ENCODE measurements at regions not wholly inside any gene's neighbourhood (a gene's known extent, or its start where the extent isn't known, plus 50 kb on each side); places are given as distances from the start of the nearest gene placed in this dataset.

DNA sequence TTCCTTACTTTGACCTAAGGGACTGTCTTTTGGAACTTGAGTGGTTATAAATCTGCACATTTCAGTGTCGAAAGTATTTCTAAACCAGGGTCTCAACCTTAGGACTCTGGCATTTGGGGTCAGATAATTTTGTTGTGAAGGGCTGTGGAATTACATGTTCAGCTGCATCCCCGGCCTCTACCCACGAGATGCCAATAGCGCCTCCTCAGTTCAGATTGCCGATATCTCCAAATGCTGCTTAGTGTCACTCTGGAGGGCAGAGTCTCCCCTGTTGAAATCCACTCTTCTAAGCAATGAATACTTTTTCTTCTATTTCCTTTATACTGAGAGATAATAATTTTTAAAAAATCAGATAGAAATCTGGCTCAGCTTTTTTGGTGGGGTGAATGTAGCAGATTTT, 379.4 kb upstream of the RGS6 start:
- Mint-ChIP-seq H3K27me3 (ENCODE audit: low read depth, poor library complexity) (peaks cover 2% of the 10 kb centered on the region), H3K27ac (peak overlapping the region; percentile 32), H3K4me1 (peaks cover 47% of the 10 kb centered on the region), H3K4me3 (no peak overlapping the region), H3K36me3 (ENCODE audit: low read depth) (peaks cover 25% of the 10 kb centered on the region), H3K9me3 (peaks cover 9% of the 10 kb centered on the region)
- no peak for DNase-seq
- TF ChIP-seq, protein P1, sequence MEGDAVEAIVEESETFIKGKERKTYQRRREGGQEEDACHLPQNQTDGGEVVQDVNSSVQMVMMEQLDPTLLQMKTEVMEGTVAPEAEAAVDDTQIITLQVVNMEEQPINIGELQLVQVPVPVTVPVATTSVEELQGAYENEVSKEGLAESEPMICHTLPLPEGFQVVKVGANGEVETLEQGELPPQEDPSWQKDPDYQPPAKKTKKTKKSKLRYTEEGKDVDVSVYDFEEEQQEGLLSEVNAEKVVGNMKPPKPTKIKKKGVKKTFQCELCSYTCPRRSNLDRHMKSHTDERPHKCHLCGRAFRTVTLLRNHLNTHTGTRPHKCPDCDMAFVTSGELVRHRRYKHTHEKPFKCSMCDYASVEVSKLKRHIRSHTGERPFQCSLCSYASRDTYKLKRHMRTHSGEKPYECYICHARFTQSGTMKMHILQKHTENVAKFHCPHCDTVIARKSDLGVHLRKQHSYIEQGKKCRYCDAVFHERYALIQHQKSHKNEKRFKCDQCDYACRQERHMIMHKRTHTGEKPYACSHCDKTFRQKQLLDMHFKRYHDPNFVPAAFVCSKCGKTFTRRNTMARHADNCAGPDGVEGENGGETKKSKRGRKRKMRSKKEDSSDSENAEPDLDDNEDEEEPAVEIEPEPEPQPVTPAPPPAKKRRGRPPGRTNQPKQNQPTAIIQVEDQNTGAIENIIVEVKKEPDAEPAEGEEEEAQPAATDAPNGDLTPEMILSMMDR (IDR thresholded peaks at IDR 0.05) = no peak

DNA sequence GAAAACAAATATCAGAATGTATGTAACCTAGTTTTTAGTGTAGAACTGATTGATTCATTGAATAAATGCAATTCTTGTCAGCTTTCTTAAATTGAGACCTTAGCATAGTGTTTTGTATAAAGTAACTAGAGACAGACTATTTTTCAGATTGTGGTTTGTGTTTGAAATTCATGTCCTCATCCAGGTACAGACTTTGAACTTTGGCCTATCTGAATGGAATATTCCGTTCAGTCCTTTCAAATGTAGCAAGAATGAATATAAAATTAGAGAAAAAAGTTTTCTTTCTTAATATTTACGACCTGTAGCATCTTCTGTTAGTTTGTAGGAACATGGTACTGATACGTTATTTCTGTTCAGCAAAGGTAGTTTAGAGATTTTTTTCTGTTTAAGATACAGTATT, 378.4 kb upstream of the RGS6 start:
- TF ChIP-seq, protein P1 (IDR thresholded peaks at IDR 0.05) = no peak
- Mint-ChIP-seq H3K9me3 (peaks cover 9% of the 10 kb centered on the region), H3K36me3 (ENCODE audit: low read depth) (peaks cover 25% of the 10 kb centered on the region), H3K27ac (no peak overlapping the region), H3K4me3 (no peak overlapping the region), H3K4me1 (peaks cover 47% of the 10 kb centered on the region), H3K27me3 (ENCODE audit: low read depth, poor library complexity) (peaks cover 2% of the 10 kb centered on the region)
- DNase-seq = no peak

DNA sequence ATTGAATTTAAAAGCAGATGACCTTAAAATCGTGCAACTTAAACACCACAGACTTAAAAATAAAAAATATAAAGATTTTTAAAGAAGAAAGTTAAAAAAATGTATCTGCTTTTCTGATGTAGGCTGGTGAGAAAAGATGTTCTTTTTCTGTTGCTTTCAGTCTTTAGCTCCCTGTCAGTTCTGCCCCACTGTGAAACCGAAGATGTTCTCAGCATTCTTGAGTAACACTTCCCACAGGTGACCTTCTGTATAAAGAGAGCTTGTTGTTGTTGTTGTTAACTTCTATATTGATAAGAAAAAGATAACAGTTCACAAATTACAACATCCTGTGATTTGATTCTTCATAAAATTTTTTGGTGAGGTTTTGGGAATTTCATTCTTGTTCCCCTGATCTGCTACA, 377.9 kb upstream of the RGS6 start:
- DNase-seq = no peak
- Mint-ChIP-seq H3K9me3 (peaks cover 9% of the 10 kb centered on the region), H3K36me3 (ENCODE audit: low read depth) (peaks cover 25% of the 10 kb centered on the region), H3K27me3 (ENCODE audit: low read depth, poor library complexity) (peaks cover 2% of the 10 kb centered on the region), H3K27ac (no peak overlapping the region), H3K4me3 (no peak overlapping the region), H3K4me1 (peaks cover 43% of the 10 kb centered on the region)
- TF ChIP-seq, protein P1 (IDR thresholded peaks at IDR 0.05) = no peak

DNA sequence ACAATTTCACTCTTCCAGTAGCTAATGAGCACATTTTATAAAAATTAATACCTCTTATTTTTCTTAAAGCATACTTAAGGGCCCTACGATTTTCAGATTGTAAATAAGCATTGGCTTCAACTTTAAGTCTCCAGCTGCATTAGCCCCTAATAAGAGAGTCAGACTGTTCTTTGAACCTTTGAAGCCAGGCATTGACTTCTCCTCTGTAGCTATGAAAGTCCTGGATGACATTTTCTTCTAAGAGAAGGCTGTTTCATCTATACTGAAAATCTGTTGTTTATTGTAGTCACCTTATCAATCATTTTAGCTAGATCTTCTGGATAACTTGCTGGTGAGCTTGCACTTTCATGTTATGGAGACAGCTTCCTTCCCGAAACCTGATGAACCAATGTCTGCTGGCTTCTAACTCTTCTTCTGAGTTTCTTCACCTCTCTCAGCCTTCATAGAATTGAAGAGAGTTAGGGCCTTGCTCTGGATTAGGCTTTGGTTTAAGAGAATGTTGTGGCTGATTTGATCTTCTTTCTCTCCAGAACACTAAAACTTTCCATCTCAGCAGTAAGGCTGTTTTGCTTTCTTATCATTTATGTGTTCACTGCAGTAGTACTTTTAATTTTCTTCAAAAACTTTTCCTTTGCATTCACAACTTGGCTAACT, 377.1 kb upstream of the RGS6 start:
- peaks cover 38% of the 10 kb centered on the region for H3K4me1 Mint-ChIP-seq
- TF ChIP-seq, protein P1 (IDR thresholded peaks at IDR 0.05) = no peak
- no peak overlapping the region for H3K4me3 Mint-ChIP-seq
- peak overlapping the region; percentile 82 for H3K27ac Mint-ChIP-seq
- peaks cover 9% of the 10 kb centered on the region for H3K9me3 Mint-ChIP-seq
- DNase-seq = no peak
- peaks cover 2% of the 10 kb centered on the region for H3K27me3 Mint-ChIP-seq (ENCODE audit: low read depth, poor library complexity)
- H3K36me3 Mint-ChIP-seq (ENCODE audit: low read depth) = peaks cover 25% of the 10 kb centered on the region

DNA sequence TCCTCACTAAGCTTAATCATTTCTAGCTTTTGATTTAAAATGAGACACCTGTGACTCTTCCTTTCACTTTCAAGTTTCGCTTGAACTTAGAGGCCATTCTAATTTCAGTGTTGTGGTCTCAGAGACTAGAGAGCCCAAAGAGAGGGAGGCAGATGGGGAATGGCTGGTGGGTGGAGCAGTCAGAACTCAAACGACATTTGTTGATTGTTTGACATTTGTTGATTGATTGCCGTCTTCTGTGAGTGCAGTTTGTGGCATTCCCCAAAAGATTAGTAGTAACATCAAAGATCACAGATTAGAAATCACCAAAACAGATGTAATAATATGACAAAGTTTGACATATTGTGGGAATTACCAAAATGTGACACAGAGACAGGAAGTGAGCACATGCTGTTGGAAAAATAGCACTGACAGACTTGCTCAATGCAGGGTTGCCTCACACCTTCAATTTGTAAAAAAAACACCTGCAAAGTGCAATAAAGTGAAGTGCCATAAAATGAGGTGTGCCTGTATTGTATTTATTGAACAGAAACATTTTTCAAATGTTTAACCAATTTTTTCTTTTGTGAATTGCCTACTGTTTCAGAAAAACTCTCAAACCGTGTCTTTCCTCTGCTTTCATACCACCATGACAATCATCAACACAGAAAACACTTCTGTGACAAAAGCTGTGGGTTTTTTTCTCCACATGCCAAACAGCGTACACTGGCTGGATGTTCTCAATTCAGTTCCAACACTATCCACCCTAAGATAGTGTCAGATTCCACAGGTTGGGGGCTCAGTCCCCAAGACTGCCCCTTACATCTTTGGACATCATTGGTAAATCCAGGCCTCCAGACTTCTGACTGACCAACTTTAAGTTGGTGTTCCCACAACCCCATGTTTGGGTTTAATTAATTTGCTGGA, 376.3 kb upstream of the RGS6 start:
- DNase-seq = no peak
- Mint-ChIP-seq H3K4me1 (peaks cover 30% of the 10 kb centered on the region), H3K9me3 (peaks cover 9% of the 10 kb centered on the region), H3K36me3 (ENCODE audit: low read depth) (peaks cover 25% of the 10 kb centered on the region), H3K4me3 (no peak overlapping the region), H3K27ac (no peak overlapping the region), H3K27me3 (ENCODE audit: low read depth, poor library complexity) (peaks cover 2% of the 10 kb centered on the region)
- TF ChIP-seq, protein P1 (IDR thresholded peaks at IDR 0.05) = no peak
